Motor neuron (in vitro differentiated cells): ENCODE measurements at regions not wholly inside any gene's neighbourhood (a gene's known extent, or its start where the extent isn't known, plus 50 kb on each side); places are given as distances from the start of the nearest gene placed in this dataset.

Experiments used
- ATAC-seq, 8 experiments: fragments of 200-7000 bp; cut with Tn5 transposase; replicated peaks in 6 of 8; 2 replicates each; pipeline ENCODE4 v1.8.0; 2021; ENCODE audit warnings: mild to moderate bottlenecking in 8 of 8, moderate library complexity in 8 of 8
- H3K27ac ChIP-seq, 2 donors: fragments of 250-450 bp; sonication (Bioruptor Pico); 2 replicates each; pipeline ENCODE4 v1.9.0; 2021; ENCODE audit warnings: antibody characterized with exemption in 2 of 2, mild to moderate bottlenecking in 2 of 2, moderate library complexity in 1 of 2
- H3K4me1 ChIP-seq, 2 donors: fragments of 250-450 bp; sonication (Bioruptor Pico); replicated peaks in 1 of 2; 2 replicates each; pipeline ENCODE4 v1.6.1; 2021; ENCODE audit warnings: antibody characterized with exemption in 2 of 2, mild to moderate bottlenecking in 2 of 2, moderate library complexity in 1 of 2
- H3K4me3 ChIP-seq, 5 donors: fragments of 250-450 bp; sonication (Bioruptor Pico); 2 replicates each; pipeline ENCODE4 v1.9.0; 2021; ENCODE audit warnings: antibody characterized with exemption in 5 of 5, mild to moderate bottlenecking in 5 of 5, moderate library complexity in 4 of 5
- WGBS, 10 experiments: fragments of 450-650 bp; shearing (Covaris generic); methylation state at CpG; one replicate each; pipeline ENCODE4 v1.0.0; 2022; 5-methylcytosine and 5-hydroxymethylcytosine counted together
- in situ Hi-C, 9 experiments: fragments of 400-800 bp; cut with MboI; loops; one replicate each; pipeline ENCODE4 v1.15.0; 2021; ENCODE audit warnings: low sequenced_read_pairs in 9 of 9, low pct_unique_long_range_greater_than_20kb in 2 of 9; ENCODE audit not compliant: unreplicated experiment in 9 of 9

DNA sequence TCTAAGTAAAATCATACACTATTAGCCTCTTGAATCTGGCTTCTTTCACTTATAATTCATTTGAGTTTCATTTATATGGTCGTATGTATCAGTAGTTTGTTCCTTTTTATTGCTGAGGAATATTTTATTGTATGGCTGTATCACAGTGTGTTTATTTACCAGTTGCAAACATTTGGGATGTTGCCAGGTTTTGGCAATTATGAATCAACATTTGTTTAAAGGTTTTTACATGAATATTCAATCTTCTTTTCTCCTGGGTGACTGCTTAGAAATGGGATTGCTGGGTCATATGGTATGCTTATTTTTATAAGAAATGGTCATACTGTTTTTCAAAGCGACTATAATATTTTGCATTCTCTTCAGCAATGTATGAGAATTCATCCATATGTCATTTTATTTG is 107.9 kb downstream of the PMAIP1 start:
- peak in 3 of 8 experiments; percentile 27 to 60 (median 57) for ATAC-seq
- H3K4me3 ChIP-seq = no peak overlapping the region
- in situ Hi-C loops = no loop called here
- WGBS, 10 experiments = 0 to 100% (median 75%) methylated on average over 1 to 2 of the region's 2 CpGs; no CpG with 5 or more reads in 1 of the 10 experiments
- no peaks in the 10 kb centered on the region for H3K4me1 ChIP-seq
- no peak overlapping the region for H3K27ac ChIP-seq

DNA sequence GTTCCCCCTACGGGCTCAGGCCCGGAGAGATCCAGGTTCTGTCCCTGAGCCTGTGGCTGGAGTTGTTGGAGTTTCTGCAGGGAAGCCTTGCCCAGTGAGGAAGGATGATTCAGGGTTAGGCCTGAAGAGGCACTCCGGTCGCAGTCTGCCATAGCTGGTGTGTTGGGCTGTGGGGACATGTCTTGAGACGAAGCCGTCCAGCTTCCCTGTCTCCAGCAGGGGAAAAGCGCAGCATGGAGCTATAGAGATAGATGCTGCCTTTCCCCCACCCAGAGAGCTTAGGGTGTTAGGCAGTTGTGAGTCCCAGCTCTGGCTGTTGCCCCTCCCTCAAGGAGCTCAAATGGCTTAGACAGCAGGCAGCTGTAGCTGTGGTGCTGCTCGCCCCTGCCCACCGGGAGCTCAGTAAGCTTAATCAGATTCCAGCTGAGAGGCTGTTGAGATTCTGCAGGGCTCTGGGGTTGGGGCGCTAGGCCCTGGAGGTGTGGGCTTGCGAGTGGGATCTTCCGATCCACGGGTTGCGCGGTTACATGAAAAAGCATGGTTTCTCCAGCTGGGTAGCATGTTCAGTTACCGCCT is 103.9 kb downstream of the PMAIP1 start:
- in situ Hi-C loops = no loop called here
- no peak overlapping the region for H3K27ac ChIP-seq
- H3K4me1 ChIP-seq = no peaks in the 10 kb centered on the region
- no peak for ATAC-seq
- H3K4me3 ChIP-seq = no peak overlapping the region
- 90 to 97% (median 95%) methylated on average over 2 to 6 of the region's 16 CpGs; no CpG with 5 or more reads in 7 of the 10 experiments for WGBS, 10 experiments

DNA sequence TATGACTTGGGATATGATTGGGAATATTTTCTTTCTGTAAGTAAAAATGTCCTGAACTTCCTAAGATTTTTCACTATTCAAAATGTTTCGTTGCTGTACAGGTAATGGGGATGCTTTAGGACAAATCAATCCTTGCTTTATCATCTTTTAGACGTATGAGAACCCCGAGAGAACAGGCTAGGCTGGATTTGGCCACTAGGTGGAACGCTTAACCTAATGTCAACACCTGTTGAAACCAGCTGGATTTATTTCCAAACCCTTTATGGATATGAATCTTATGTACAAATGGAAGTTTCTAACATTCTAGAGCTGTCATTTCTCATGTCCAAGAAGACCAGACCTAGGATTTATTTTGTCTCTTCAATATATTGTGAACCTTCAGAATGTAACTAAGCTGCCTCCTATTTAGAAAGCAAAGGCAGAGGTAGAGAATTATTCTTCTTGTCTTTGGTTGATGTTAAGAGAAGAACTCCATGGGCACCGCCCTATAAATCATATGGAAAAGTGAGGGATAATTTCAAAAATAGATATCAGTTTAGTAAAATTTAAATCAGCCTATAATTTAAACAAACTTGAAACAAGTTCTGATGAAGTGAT is 96.7 kb downstream of the PMAIP1 start:
- WGBS, 10 experiments = 0 to 29% (median 13%) methylated on average over 1 to 5 of the region's 5 CpGs; no CpG with 5 or more reads in 1 of the 10 experiments
- Histone ChIP-seq H3K27ac (no peak overlapping the region), H3K4me1 (no peaks in the 10 kb centered on the region), H3K4me3 (no peak overlapping the region)
- peak in 4 of 8 experiments; percentile 44 to 87 (median 85) for ATAC-seq
- in situ Hi-C loops = loop anchor here in 7 of 9 experiments (10.0 to 25.0 kb wide), 5 partner anchors 159 to 1491 kb away; no protein-coding TSS in a partner anchor

DNA sequence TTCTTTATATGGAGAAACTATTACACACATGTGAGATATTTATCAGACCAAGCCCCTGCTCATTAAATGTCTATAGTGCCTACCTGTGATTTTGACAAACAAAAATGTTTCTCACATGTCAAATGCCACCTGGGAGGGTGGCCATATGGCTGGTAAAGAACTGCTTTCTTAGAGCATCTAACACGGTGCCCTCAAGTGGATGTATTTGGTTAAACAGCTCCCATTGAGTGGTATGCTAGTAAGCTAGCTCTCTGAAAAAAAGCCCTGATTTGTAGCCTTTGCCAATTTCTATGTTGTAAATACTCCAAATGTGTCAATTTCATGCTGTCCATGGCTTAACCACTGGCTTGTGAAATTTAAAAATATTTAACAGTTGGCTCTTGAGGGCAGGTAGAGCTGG is 94.6 kb downstream of the PMAIP1 start:
- Histone ChIP-seq H3K4me3 (no peak overlapping the region), H3K4me1 (no peaks in the 10 kb centered on the region), H3K27ac (no peak overlapping the region)
- ATAC-seq = peak in 1 of 8 experiments; percentile 47
- WGBS, 10 experiments = 0 to 20% (median 11%) methylated on average over 1 of the region's 1 CpG; no CpG with 5 or more reads in 5 of the 10 experiments
- in situ Hi-C loops = loop anchor here in 7 of 9 experiments (10.0 to 25.0 kb wide), 5 partner anchors 157 to 1493 kb away; no protein-coding TSS in a partner anchor

DNA sequence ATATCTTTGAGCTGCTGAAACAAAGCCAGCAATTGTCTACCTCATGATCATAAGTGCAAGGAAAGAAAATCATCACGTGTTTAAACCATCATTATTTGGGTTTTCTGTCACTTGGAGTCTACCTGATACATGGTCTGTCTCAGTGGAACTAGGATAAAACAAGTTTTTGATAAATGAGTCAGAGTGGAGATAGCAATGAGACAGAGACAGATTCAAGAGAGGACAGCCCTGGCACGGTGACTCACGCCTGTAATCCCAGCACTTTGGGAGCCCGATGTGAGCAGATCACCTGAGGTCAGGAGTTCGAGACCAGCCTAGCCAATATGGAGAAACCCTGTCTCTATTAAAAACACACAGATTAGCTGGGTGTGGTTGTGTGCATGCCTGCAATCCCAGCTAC is 93.8 kb downstream of the PMAIP1 start:
- Histone ChIP-seq H3K27ac (no peak overlapping the region), H3K4me3 (no peak overlapping the region), H3K4me1 (no peaks in the 10 kb centered on the region)
- no peak for ATAC-seq
- 29 to 100% (median 92%) methylated on average over 1 to 5 of the region's 5 CpGs; no CpG with 5 or more reads in 4 of the 10 experiments for WGBS, 10 experiments
- in situ Hi-C loops = loop anchor here in 7 of 9 experiments (10.0 to 25.0 kb wide), 5 partner anchors 156 to 1494 kb away; no protein-coding TSS in a partner anchor

DNA sequence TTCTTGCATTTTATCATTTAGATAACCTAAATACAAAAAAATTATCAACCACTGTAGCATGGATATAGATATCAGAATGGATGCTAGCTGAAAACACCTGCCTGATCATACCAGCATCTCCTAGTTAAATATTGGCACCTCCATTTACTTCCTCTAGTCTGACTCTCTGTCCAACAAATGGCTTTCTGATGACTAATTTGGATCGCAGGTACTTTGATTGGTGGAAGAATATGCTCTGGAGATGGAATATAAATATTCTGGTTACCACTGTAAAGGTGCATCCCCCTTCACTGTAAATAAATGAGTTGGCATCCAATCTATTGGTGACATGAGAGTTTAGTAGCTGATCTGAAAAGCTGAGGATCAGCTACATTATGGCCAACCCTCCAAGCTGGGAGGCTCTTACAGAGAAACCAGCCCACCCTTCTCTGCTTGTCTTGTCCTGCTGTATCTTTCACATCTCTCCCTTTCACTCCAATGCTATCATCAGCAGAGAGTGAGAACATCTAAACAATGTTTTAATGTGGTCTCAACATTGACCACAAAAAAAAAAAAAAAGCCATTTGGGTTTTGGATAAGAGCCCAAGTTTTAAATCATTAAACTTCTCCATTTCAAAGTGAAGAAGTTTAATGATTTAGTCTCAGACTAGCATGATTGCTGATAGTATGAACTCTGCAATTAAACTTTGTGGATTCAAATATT is 90.5 kb downstream of the PMAIP1 start:
- WGBS, 10 experiments = 11 to 100% (median 83%) methylated on average over 1 of the region's 1 CpG; no CpG with 5 or more reads in 4 of the 10 experiments
- Histone ChIP-seq H3K4me1 (no peaks in the 10 kb centered on the region), H3K4me3 (no peak overlapping the region), H3K27ac (no peak overlapping the region)
- in situ Hi-C loops = loop anchor here in 7 of 9 experiments (10.0 to 25.0 kb wide), 5 partner anchors 153 to 1497 kb away; no protein-coding TSS in a partner anchor
- ATAC-seq = no peak

DNA sequence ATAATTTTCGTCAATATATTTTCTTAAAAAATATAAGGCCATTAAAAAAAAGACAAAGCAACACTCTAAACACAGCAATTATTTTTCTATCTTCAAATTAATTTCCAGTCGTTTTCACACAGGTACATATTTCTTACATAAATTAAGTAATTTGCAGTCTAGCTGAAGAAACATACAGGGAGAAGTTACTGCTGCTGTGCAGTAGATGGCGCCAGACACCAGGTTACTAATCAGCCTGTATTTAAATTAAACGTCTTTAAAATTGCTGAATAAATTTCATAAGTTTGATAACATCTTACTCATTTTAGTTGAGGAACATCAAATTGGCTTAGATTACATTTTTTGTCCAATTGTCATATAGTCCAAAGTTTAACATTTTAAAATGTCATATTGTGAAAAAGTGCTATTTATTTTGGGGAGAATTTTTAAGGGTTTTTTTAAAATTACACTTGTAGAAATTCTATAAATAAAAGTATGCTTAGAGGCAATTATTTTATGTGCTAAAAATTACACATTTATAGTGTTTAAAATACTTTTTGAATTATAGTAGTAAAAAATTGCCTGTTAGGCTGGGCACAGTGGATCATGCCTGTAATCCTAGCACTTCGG is 88.4 kb downstream of the PMAIP1 start:
- in situ Hi-C loops = loop anchor here in 7 of 9 experiments (10.0 to 25.0 kb wide), 5 partner anchors 151 to 1499 kb away; no protein-coding TSS in a partner anchor
- WGBS, 10 experiments = 0 to 38% (median 19%) methylated on average over 2 to 5 of the region's 5 CpGs
- peak in 1 of 8 experiments; percentile 54 for ATAC-seq

DNA sequence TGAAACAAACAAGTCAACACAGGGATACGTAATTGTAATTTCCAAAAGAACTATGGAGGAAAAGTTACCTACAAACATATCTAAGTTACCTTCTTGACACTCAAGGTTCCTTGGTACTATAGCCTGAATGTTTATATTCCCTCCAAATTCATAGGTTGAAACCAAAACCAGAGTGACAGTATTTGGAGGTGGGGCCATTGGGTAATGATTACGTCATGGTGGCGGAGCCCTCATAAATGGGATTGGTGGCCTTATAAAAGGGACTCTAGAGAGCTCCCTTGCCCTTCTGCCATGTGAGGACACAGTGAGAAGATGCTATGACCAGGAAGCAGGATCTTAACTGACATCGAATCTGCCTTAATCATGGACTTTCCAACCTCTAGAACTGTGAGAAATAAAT is 87.3 kb downstream of the PMAIP1 start:
- no peak for ATAC-seq
- Histone ChIP-seq H3K4me3 (no peak overlapping the region), H3K4me1 (no peaks in the 10 kb centered on the region), H3K27ac (no peak overlapping the region)
- 0 to 100% (median 87%) methylated on average over 1 to 4 of the region's 4 CpGs; no CpG with 5 or more reads in 4 of the 10 experiments for whole genome bisulfite sequencing, 10 experiments
- in situ Hi-C loops = loop anchor here in 7 of 9 experiments (10.0 to 25.0 kb wide), 5 partner anchors 150 to 1500 kb away; no protein-coding TSS in a partner anchor

More for the DNA sequence above, 88.4 kb downstream of the PMAIP1 start:
- H3K4me1 ChIP-seq = no peaks in the 10 kb centered on the region
- no peak overlapping the region for H3K4me3 ChIP-seq
- no peak overlapping the region for H3K27ac ChIP-seq

DNA sequence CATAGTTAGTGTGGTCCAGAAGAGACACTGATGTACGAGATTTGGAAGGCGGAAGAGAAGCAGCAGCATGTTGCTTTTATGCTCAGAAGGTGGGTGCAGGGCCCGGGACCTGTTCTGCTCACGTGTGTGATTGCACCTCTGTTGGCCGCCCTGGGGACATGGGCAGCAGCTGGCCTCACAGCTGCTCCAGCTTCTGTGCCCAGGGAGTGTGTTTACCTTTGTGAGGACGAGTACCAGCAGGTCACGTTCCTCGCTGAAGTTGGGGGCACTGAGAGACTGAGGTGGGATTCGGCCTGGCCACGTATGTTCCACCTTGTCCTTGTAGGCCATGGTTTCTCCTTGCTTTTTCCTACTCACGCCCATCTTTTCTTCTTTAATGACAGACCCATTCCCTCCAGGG is 86.3 kb downstream of the PMAIP1 start:
- H3K4me1 ChIP-seq = no peaks in the 10 kb centered on the region
- in situ Hi-C loops = loop anchor here in 7 of 9 experiments (10.0 to 25.0 kb wide), 5 partner anchors 149 to 1501 kb away; no protein-coding TSS in a partner anchor
- 50 to 100% (median 82%) methylated on average over 1 to 9 of the region's 11 CpGs; no CpG with 5 or more reads in 2 of the 10 experiments for WGBS, 10 experiments
- H3K27ac ChIP-seq = no peak overlapping the region
- ATAC-seq = no peak
- no peak overlapping the region for H3K4me3 ChIP-seq

DNA sequence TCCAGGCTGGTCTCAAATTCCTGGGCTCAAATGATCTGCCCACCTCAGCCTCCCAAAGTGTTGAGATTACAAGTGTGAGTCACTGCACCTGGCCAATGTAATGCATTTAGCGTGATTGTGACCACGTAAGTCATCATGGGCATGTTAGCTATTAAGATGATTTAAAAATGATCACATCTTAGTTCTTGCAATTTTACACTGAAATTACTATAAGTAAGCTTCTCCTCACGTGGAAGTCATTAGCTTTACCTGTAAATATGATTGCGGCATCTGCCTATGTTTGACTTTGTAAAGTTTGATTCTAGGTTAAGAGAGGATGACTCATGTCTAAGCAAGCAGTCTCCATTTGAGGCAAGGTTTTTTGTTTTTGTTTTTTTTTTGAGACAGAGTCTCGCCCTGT is 85.5 kb downstream of the PMAIP1 start:
- Histone ChIP-seq H3K27ac (no peak overlapping the region), H3K4me1 (no peaks in the 10 kb centered on the region), H3K4me3 (no peak overlapping the region)
- no peak for ATAC-seq
- 60 to 100% (median 93%) methylated on average over 1 to 5 of the region's 5 CpGs; no CpG with 5 or more reads in 2 of the 10 experiments for WGBS, 10 experiments
- in situ Hi-C loops = loop anchor here in 7 of 9 experiments (10.0 to 25.0 kb wide), 5 partner anchors 148 to 1502 kb away; no protein-coding TSS in a partner anchor

DNA sequence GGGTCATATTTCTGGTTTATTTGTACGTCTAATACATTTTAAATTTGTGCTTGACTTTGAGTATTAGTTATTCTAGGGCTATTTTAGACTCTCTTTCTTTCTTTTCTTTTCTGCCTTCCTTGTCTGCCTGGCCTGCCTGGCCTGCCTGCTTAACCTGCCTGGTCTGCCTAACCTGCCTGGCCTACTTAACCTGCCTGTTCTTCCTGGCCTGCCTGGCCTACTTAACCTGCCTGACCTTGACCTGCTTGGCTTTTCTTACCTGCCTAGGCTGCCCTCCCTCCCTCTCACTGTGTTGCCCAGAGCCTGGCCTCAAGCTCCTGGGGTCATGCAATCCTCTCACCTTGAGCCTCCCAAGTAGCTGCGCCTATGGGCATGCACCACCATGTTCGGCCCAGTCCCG is 83.7 kb downstream of the PMAIP1 start:
- no peak overlapping the region for H3K27ac ChIP-seq
- in situ Hi-C loops = loop anchor here in 7 of 9 experiments (10.0 to 25.0 kb wide), 5 partner anchors 146 to 1504 kb away; no protein-coding TSS in a partner anchor
- 80 to 100% (median 97%) methylated on average over 1 to 4 of the region's 4 CpGs for WGBS, 10 experiments
- ATAC-seq = no peak
- no peaks in the 10 kb centered on the region for H3K4me1 ChIP-seq
- H3K4me3 ChIP-seq = no peak overlapping the region

DNA sequence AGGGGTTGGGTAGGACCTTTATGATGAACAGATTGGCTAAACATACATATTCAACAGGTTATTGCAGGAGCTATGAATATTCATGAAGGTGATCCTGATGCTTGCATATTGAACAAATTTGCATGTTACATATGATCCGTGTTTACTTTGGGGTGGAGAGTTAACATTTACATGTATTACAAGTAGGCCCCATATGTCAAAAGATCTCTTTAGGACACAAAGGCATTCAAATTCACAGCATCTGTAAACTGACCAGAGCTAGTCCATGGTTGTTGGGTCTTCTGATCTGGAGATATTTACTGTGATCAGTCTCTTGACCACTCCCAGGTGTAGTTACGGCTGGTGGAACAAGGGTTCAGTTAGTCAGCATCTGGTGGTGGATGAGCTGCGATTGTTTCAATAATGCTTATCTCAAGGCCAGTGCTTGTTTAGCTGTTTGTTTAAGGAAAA is 80.4 kb downstream of the PMAIP1 start:
- in situ Hi-C loops = loop anchor here in 7 of 9 experiments (10.0 to 25.0 kb wide), 5 partner anchors 143 to 1507 kb away; no protein-coding TSS in a partner anchor
- no peak overlapping the region for H3K4me3 ChIP-seq
- ATAC-seq = peak in 3 of 8 experiments; percentile 92 to 95 (median 93)
- no peak overlapping the region for H3K27ac ChIP-seq
- H3K4me1 ChIP-seq = no peaks in the 10 kb centered on the region
- WGBS, 10 experiments = 0 to 94% (median 50%) methylated on average over 1 to 3 of the region's 3 CpGs; no CpG with 5 or more reads in 3 of the 10 experiments
